DMS 273 (cell line): ENCODE measurements at regions not wholly inside any gene's neighbourhood (a gene's known extent, or its start where the extent isn't known, plus 50 kb on each side); places are given as distances from the start of the nearest gene placed in this dataset.

Source experiments
- DNase-seq: peaks from one replicate; lab custom pipeline; 2025; ENCODE audit not compliant: unreplicated experiment; lab: John Stamatoyannopoulos, UW

GRCh38 chr3:59653405-59654122 lies 603.7 kb upstream of the CFAP20DC start:
- no peak for DNase-seq

GRCh38 chr3:59644479-59645402 lies 594.9 kb upstream of the CFAP20DC start:
- peak; percentile 79 for DNase-seq

GRCh38 chr3:59641169-59641899 lies 591.5 kb upstream of the CFAP20DC start:
- DNase-seq = no peak

GRCh38 chr3:59632760-59633573 lies 583.1 kb upstream of the CFAP20DC start:
- DNase-seq = peak; percentile 8

- DNase-seq = no peak
These were observed 581.7 kb upstream of the CFAP20DC start for GRCh38 chr3:59631482-59631881.

GRCh38 chr3:59621037-59621436 lies 571.2 kb upstream of the CFAP20DC start:
- no peak for DNase-seq

- DNase-seq = no peak
These were observed 570.5 kb upstream of the CFAP20DC start for GRCh38 chr3:59620325-59620724.

- DNase-seq = no peak
These were observed 562.6 kb upstream of the CFAP20DC start for GRCh38 chr3:59612444-59612715.

- no peak for DNase-seq
These were observed 562.0 kb upstream of the CFAP20DC start for GRCh38 chr3:59611649-59612443.

- peak; percentile 81 for DNase-seq
These were observed 560.0 kb upstream of the CFAP20DC start for GRCh38 chr3:59609657-59610348.

GRCh38 chr3:59608356-59608755 lies 558.5 kb upstream of the CFAP20DC start:
- DNase-seq = peak; percentile 29

- DNase-seq = peak; percentile 45
These were observed 557.8 kb upstream of the CFAP20DC start for GRCh38 chr3:59607656-59608055.

GRCh38 chr3:59606638-59607266 lies 556.9 kb upstream of the CFAP20DC start:
- no peak for DNase-seq

- no peak for DNase-seq
These were observed 556.2 kb upstream of the CFAP20DC start for GRCh38 chr3:59605944-59606534.

- DNase-seq = no peak
These were observed 555.5 kb upstream of the CFAP20DC start for GRCh38 chr3:59605318-59605717.

GRCh38 chr3:59601486-59601885 lies 551.7 kb upstream of the CFAP20DC start:
- DNase-seq = no peak

- DNase-seq = no peak
These were observed 550.8 kb upstream of the CFAP20DC start for GRCh38 chr3:59600631-59601030.

GRCh38 chr3:59596741-59597140 lies 546.9 kb upstream of the CFAP20DC start:
- no peak for DNase-seq

GRCh38 chr3:59595830-59596229 lies 546.0 kb upstream of the CFAP20DC start:
- DNase-seq = no peak
